HG02938 (cell line): ENCODE measurements at regions not wholly inside any gene's neighbourhood (a gene's known extent, or its start where the extent isn't known, plus 50 kb on each side); places are given as distances from the start of the nearest gene placed in this dataset.
"Not testable (repeated sequence)": the region's sequence is repeated elsewhere in the genome, so short reads cannot be mapped to it uniquely, and the experiment has no call there.

Experiments used
- ATAC-seq: cut with Tn5 transposase; IDR thresholded peaks from one replicate; pipeline ENCODE4 v1.9.1; 2021; ENCODE audit warnings: mild to moderate bottlenecking, moderate library complexity; ENCODE audit not compliant: unreplicated experiment

DNA sequence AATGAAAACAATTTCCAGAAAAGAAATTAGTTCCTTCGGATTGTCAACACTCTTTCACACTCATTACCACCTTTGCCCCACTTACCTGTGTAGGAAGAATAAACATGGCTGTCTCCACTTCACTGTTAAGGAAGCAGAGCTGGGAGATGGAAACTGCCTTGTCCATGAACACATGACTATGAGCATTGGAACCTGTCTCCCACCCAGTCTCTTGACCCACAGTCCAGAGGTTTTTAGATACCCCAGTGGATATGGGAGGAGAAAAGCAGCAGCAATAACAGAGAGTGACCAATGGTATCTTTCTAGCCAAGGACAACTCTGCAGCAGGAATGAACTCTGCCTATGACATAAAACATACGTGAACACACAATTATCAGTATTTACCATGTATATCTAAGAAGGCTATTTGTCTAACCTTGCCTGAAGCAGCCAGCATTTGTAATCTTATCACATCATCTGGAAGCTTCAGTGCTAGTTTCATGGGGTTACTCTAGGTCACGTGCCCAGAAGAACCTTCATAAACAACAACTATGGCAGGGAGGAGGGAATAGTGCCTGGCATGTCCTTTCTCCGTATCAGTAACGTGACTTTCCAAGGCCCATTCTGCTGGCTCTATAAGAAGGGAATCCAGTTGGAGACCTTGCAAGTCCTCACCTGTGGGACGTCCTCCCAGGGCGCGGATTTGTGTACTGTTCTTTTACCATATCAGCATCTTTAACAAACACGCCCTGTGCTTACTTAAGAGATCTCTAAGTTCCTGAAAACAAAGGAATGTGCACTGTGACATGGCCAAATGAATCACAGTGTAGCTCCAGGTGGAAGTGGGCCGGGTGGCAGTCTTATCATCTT is 221.8 kb upstream of the UBL3 start:
- ATAC-seq: no peak

DNA sequence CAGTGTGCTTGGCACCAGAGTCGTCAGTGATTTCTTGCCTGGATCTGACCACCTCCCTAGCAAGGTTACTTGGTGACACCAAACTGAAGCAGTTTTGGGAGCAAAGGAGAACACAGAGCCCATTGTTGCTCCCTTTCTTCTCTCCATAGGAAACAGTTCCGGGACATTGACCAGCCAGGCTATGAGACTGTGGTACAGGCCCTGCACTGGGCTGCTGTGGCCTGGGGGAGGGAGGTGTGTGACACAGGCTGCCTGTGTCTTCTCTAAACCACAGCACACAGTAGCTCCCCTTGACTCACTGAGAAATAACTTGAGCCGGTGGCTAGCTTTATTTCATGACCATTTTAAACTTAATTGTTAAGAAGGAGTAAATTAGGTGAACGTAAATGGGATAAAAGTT is 214.8 kb upstream of the UBL3 start:
- no peak for ATAC-seq

DNA sequence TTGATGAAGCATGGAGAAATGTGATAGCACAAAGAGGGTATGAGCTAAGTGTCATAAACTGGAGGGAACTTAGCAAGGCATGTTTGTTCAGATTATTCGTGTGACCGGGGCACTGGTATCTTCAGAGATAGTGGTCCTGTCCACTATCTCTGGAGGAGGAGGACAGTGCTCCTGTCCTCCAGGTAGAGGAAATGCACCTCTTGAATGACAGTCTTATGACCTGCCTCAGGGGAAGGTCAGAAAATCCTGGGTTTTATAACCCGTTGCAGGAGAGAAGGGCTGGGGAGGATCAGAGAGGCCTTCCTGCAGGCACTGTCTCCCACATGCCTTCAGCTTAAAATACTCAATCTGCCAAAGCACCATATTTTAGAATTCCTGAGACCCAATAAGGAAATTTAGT is 213.5 kb upstream of the UBL3 start:
- no peak for ATAC-seq

DNA sequence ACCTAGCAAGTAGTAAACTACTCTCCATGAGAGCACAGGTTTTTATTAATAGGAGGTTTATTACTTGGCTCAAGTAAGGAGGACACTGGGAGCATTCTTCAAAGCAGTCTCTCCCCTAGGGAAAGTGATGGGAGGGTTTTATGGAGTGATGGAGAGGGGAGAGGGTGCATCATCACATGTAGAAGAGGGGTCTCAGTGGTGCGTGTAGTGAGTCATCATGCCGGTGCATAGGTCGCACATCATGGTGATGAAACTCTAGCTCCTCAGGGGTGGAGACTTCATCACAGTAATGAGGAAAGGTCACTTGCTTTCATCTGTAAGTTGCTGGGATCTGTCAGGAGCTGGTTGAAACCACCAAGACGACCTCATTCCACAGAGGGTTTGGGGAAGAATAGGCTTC is 210.8 kb upstream of the UBL3 start:
- ATAC-seq: no peak

DNA sequence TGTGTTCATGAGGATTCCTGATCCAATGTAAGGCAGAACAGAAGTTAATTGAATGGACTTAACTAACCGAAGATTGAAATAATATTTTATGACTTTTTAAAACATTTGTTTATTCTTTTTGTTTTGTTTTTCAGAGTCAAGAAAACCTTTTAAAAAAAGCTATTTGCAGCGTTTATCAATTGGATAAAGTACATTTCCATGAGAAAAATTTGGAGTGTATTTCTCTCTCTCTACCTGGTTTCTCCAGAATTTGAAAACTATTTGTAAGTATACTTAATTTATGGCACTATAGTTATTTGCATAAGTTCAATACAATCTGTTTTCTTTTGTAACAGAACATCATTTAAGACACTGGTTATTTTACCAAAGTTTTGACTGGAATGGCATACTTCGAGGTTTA is 208.0 kb upstream of the UBL3 start:
- ATAC-seq: no peak

DNA sequence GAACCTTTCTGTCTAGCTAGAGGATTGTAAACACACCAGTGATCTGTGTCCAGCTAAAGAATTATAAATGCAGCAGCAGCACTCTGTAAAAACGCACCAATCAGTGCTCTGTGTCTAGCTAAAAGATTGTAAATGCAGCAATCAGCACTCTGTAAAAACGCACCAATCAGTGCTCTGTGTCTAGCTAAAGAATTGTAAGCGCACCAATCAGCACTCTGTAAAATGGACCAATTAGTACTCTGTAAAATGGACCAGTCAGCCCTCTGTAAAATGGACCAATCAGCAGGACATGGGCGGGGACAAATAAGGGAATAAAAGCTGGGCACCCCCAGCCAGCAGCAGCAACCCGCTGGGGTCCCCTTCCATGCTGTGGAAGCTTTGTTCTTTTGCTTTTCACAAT is 204.1 kb upstream of the UBL3 start:
- not testable (repeated sequence) for ATAC-seq

DNA sequence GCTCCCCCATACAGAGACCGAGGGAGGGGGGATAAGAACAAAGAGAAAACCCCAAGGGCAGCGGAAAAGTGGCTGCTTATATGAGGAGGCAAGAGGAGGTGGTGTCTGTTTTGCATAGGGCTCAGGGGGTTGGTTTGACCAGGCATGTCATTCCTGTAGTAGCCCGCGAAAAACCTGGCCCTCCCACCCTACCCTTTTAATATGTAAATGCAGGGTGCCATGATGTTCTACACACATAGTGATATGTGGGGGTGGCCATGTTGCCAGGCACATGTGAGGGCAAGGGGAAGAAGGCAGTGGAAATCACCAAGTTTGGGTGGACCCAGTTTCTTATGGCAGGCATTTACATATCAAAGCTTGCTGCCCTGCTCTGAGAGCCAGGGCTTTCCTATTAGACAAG is 203.5 kb upstream of the UBL3 start:
- no peak for ATAC-seq

DNA sequence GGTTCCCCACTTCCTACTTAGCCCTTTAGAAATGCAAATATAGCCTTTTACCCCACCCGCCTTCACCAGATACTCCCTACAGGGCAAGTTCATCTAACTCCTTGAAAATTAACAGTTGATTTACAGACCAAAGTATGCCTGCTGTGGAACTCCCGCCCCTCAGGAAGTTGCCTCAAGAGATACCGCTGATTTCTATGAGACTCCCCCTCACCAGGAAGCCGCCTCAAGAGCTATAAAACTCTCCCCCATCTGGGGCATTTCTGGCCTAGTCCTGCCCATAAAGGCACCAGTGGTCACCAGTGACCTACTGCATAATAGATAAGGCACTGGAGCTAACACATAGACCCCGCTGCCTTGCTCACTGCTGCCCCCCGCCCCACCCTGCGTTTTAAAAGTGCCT is 201.7 kb upstream of the UBL3 start:
- no peak for ATAC-seq

DNA sequence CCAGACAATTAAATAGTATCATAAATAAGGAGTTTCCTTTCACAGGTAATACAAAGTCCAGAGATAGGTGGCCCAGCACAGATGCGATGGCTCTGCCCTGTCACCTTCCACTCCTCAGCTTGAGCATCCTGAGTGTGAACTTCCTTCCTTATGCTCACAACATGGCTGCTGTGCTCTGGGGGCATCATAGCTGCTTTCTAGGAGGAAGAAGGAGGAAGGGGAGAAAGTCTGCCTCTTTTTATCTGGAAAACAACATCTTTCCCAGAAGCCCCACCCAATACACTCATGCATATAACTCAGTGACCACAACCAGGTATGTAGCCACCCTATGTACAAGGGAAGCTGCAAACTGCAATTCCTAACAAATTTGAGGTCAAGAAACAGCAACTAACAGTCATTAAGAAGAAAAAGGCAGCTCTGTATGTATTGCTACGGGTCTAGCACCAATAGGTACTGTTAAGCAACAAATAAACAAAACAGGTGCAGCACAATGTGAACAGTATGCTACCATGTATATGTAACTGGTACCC is 201.2 kb upstream of the UBL3 start:
- ATAC-seq: no peak

DNA sequence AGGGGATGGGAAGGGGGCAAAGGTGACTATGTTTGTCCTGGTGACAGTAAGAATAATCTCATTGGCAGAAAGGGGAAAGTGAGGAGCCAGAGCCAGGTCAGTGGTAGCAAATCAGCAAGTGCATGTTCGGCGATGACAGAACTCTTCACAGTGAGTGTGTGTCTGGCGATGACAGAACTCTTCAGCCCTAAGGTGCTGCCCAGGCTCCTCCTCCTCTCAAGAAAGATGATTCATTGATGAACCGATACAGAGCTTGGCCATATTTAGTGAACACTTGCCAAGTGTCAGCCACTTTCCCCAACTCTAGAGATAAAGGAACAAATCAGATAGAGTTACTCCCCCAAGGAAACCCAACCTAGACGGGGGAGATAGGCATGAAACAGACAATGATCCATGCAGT is 199.3 kb upstream of the UBL3 start:
- no peak for ATAC-seq

DNA sequence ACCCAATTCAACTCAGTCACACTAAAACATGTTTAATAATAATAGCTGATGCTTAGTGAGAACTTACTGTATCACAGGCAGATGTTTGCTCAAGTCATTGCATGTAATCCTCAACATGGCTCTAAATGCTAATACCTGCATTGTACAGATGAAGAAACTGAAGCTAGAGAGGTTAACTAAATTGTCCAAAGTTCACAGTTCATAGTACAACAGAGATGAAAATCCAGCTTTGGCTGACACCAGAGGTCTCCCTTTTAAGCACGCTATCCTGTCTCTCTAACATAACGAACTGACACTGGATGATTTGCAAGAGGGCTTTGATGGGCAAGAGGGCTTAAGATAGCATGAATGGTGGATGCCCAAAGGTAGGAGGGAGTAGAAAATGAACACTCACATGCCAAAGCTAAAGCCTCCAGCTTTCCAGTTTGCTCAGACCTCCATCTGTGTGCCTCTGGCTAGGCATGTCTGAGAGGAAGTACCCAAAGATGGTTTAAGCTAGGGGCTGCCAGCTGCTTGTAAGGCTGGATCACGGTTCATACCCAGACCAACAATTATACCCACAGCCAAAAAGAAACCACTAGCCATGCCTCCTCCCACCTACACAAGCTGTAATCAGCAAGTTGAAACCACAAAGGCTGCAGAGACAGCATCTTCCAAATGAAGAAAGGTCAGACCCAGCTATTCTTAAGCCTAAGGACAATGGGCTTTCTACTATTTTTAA is 196.9 kb upstream of the UBL3 start:
- ATAC-seq: no peak

DNA sequence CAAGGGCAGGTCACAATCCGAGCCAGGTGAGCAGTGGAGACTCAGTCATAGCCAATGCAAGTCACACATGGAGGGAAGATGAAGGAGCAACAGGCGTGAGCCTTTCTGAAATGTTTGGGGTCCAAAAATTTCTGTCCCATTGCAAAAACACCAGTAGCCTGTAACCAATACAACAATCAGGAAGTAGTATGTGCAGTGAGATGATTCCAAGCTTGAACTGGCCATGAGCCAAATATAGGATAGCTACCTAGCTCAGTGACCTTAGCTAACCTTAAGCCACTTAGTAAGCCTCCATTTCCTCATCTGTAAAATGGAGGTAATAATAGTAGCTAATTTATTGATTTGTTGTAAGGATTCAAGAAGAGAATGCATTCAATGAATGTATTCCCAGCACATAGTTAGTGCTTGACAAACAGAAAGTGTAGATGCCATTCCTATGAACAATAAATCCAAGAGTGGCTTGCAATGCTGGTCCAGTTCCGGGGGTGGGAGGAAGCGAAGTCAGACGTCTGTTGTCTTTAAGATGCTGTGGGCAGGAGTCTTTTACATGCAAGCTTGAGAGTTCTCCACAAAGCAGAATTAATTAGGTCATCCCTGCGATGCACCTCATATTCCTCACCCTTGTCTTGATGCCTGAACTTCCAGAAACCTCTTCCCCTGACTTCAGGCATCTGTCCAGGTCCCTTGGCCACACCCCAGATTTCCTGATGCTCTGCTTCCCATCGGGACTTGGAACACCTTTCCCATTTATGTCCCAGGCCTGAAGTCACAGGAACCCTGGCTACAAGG is 195.7 kb upstream of the UBL3 start:
- no peak for ATAC-seq

DNA sequence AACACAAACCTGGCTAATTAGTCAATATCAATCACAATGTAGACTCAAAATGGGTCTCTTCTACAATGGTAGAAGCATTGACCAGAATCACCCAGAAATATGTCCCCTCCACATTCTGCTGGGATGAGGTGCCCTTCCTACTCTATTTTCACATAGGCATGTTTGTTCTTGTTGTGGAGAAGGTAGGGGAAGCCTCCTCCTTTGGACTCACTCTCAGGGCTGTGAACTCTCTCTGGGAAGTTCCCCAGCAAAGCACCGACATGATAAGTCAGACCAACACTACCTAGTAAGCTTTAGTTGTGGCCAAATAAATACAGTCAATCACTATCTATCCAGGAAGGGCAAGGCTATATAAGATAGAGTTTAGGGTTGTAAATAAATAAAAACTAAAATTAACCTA is 194.5 kb upstream of the UBL3 start:
- no peak for ATAC-seq

DNA sequence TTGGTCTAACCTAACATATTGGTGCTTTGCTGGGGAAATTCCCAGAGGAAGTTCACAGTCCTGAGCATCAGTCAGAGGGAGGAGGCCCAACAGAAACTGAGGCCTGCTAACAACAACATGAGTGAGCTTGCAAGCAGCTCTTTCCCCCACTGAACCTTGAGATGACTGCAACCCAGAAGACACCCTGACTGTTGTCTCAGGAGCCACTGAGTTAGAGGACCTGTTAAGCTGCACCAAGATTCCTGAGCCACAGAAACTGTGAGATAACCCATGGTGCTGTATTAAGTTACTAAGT is 193.2 kb upstream of the UBL3 start:
- no peak for ATAC-seq

DNA sequence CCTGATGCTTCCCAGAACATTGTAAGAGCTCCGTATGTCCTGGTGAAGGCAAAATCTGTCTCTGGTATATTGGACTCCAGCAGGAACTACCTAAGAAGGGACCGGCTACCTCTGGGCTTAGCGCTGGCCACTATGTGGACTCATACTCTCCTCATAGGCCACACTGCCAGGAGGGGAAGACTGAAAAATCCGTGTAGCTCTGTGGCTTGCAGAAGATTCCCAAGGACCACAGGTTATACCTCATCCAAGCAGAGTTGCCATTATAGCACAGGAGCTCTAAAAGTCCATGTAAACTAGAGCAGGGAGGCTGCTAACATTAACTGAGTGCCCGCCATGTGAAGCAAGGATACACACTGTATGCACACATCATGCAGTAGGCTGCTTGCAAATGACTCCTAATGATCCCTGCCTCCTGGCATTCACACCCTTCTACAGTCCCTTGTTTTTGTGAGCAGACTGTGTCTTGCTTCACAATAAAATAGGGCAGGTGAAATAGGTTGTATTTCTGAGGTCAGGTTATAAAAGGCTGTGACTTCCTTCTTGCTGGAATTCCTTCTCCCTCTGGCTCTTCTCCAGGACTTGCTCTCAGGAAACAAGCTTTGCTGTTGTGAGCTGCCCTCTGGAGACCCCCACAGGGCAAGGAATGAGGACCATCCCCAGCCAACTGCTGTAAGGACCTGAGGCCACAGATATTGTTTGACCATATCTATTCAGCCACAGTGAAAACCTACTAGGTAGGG is 192.6 kb upstream of the UBL3 start:
- ATAC-seq: no peak

DNA sequence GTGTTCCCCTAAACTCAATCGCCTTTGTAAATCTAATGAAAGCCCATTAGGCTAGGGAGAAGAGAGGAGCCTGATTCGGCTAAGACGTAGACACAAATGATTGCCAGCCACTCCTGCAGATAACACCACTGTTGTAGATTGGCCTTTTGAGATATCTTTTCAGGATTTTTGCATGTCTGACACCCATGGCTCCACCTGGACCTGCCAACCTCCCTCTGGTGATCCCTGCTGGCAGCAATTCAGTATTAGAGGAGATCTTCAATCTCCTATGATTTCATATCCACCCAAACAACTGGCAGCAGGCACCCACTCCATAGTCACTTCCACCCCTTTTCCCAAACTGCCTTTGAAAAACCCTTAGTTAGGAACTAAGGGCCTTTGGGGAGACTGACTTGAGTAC is 191.9 kb upstream of the UBL3 start:
- ATAC-seq: no peak

DNA sequence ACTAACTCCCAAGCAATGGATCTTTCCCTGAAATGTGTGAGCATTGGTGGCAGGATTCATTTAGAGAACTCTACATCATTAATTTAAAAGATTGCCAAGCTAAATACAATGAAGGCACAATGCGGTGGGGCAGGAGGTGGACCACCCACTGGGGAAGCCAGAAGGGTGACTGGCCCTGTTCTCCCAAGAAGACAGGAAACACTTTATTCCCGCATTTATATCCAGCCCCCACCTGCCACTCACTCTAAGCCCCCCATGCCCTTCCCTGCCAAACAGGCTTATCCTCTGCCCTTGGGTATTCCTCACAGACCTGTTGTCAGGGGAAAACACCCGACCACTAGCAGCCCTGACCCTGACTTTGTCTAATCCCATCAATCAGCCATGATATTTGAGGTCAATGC is 189.1 kb upstream of the UBL3 start:
- ATAC-seq: no peak

DNA sequence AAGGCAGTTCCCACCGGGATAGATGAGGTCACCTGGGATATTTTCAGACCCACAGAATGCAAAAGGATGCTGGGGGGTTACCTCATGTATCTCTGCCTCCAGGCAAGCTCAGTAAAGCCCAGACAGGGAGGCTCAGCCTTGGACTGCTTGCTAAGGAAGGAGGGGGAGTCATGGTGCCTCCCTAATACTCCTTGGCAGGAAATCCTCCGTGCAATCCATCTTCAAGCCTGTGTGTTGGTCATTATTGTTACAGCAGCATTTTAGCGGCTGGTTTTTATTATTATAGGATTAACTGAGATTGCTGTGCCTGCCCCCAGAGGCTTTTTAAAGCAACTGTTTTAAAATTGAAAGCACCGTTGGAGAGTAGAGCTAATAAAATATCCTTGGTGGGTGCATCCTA is 188.5 kb upstream of the UBL3 start:
- no peak for ATAC-seq

DNA sequence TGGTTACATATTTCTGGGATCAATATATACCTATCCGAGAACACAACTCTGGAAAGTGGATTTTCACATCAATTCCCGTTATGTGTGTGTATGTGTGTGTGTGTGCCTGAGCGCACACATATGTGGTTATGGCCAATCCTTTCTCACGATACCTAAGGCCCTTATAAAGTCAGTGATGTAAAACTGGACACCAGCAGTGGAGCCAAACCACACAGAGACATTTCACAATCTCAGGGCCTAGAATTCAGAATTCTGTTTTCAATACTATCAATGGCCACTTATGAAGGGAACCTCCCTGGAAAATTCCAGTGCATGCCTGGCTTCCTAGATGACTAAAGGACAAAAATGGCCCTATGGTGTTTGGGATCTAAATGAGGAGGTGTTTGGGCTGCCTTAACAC is 187.3 kb upstream of the UBL3 start:
- ATAC-seq: no peak

DNA sequence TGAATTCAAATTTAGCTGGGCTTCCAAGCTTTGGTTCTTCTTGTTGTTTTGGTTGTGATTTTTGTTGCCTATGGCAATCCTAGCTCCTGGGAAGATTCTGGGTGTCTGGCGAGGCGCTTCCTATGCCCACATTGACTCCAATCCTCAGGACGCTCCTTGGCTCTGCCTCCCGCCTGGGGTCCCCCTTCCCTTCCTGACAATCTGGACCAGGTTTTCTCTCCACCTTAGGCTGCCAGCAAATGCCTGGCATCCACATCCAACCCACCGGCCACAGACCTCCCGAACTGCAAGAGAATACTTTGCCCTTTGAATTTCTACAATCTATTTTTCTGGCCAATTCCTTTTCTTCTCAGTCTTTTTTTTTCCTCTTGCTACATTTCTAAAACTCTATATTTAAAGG is 186.9 kb upstream of the UBL3 start:
- ATAC-seq: no peak

DNA sequence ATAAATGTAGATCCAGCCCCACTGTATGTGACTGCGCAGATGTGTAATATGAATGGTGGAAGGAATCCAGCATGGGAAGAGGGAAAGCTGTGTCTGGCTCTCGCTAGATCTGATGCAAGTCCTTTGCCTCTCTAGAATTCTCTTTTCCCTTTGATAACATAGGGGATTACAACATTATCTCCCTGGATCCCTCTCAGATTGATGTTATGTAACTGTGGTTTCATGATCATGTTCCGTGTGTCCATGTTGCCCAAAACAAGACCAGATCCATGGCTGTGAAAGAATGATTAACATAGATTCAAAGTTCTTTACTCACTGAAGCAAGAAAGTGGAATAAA is 184.0 kb upstream of the UBL3 start:
- ATAC-seq: no peak
